GM18520 (cell line): ENCODE measurements at regions not wholly inside any gene's neighbourhood (a gene's known extent, or its start where the extent isn't known, plus 50 kb on each side); places are given as distances from the start of the nearest gene placed in this dataset.

Source experiments
- ATAC-seq: cut with Tn5 transposase; IDR thresholded peaks from one replicate; pipeline ENCODE4 v1.9.1; 2021; ENCODE audit not compliant: unreplicated experiment

DNA sequence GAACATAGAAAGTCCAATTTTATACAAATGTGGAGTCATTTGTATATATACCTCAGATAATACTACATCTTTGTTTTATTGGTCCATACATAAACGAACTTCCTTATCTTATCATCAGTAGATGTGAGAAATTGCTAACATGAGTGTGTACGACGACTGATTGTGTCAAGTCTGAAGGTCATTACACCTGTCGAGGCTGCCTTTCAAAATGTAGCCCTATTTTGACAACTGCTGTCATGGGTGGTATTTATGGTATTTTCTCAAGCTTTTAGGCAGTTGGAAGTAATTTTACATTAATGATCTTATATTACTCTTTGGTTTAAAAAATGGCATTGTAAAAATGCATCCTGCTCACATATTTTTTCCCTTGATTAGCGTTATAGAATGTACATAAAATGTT lies 183.7 kb upstream of the DNAJC19 start:
- no peak for ATAC-seq

DNA sequence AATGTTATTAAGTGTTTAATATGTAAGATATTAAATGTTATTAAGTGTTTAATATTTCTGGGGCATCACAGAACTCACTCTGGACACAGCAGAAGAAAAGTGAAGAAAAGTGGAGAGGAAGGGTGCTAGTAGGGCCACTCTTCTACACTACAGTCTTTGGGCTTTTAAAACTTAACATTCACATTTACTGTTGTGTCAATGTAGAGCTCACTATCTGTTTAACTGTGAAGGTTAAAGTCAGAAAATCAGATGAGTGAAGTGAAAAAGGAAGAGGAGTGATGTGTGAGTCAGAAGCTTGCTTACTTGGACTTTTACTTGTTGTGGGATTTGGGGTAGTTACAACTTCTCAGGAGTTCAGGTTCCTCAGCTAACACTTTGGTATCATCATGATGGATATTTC lies 145.3 kb upstream of the DNAJC19 start:
- no peak for ATAC-seq

DNA sequence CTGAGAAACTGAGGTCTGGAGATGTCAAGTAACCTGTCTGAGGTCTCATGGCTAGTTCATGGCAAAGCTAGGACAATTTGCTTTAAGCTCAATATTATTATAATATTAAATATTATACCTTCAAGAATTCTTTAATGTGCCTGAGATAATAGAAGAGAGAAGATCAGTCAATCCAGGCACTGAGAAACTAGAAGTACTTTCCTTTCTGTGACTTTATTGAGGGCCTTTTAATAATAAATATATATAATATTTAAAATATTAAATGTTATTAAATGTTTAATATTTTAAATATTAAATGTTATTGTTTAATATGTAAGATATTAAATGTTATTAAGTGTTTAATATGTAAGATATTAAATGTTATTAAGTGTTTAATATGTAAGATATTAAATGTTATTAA lies 144.3 kb upstream of the DNAJC19 start:
- ATAC-seq = no peak

DNA sequence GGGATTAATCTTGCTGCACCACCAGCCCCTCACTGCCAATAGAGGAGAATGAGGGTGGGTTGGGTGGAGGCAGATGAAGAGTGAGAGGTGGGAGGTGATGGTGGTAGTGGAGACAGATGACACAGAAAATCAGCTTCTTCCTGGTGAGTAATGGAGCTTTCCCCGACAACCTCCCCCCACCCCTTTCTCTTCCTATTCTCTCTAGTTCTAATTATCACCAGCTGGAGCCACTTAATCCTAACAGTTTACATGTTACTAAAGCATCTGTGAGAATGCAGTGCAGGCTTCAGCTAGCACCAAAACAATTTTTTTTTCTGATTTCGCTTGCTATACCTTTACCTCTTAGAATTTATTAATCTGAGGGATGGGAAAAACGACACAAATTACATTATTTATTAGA lies 116.1 kb upstream of the DNAJC19 start:
- no peak for ATAC-seq

DNA sequence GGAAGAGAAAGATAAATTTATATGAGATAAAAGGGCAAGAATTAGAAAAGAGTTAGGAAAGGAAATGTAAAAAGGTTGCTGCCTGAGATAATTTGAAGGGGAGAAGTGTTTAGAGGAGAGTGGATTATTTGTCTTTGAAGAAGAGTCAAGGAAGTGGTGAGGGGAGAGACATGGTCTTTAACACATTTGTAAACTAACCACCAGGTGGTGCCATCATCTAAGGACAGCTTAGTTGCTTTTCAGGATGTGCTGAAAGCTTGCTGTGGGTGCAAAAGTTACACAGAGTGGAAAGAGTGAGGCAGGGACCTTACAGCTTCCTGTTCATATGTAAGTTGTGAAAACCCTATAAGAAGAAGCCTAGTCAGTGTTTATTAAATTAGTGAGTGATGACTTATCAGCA lies 114.1 kb upstream of the DNAJC19 start:
- ATAC-seq = no peak

DNA sequence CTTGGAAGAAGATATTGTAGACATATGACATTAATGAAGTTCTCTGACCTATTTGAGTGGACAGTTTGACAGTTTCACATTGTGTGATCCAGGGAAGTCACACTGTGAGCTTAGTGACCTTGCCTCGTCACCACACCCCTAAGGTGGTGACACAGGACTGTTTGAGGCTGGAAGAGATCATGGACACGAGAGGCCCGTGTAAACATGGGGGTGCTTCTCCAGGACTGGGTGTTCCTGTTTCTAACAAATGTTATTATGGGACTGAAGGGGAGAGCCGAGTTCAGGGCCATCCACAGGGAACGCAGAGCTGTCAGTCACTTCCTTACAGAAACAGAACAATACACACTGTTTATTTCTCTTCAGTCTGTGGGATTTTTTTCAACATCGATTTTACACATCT lies 96.5 kb upstream of the DNAJC19 start:
- ATAC-seq = no peak

DNA sequence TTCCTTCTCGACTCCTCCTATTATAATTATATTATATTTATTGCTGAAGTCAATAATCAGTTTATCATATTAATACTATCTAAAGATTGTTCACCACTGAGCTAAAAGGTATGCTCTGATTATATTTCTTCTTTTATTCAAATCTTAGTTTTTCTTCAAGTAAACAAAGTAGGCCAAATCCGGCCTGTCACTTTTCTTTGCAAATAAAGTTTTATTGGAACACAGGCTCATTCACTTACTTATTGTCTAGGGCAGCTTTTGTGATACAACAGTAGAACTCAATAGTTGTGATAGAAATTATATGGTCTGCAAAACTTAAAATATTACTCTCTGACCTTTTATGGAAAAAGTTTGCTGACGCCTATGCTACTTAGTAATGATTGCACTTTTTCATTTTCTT lies 92.4 kb upstream of the DNAJC19 start:
- no peak for ATAC-seq

DNA sequence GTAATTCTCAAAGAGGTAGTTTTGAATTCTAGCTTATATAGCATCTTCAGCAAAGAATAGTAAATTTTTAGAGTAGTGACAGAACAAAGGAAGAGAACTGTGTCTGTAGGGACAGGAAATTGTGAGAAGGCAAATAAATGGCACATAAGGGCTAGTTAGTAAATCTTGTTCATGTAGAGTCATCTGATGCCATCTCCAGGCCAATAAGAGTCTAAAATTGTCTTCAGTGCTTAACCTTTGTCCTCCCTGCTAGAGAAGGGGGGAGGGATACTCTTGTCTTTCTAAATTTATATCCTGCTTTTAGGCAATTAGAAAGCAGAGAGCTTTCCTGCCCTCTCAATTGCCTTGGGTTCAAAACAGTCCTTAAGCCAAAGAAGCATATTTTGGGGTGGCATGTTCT lies 87.0 kb upstream of the DNAJC19 start:
- ATAC-seq = no peak

DNA sequence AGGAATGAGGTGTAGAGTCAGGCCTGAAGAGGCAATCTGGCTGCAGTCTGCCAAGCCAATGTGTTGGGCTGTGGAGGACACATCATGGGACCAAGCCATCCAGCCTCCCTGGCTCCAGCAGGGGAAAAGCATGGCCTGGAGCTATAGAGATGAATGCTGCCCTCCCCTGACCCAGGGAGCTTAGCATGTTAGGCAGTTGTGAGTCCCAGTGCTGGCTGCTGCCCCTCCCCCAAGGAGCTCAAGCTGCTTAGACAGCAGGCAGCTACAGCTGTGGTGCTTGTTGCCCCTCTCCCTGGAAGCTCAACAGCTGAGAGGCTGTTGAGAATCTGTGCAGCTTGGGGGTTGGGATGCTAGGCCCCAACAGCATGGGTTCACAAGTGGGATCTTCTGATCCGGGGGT lies 85.6 kb upstream of the DNAJC19 start:
- ATAC-seq = no peak

DNA sequence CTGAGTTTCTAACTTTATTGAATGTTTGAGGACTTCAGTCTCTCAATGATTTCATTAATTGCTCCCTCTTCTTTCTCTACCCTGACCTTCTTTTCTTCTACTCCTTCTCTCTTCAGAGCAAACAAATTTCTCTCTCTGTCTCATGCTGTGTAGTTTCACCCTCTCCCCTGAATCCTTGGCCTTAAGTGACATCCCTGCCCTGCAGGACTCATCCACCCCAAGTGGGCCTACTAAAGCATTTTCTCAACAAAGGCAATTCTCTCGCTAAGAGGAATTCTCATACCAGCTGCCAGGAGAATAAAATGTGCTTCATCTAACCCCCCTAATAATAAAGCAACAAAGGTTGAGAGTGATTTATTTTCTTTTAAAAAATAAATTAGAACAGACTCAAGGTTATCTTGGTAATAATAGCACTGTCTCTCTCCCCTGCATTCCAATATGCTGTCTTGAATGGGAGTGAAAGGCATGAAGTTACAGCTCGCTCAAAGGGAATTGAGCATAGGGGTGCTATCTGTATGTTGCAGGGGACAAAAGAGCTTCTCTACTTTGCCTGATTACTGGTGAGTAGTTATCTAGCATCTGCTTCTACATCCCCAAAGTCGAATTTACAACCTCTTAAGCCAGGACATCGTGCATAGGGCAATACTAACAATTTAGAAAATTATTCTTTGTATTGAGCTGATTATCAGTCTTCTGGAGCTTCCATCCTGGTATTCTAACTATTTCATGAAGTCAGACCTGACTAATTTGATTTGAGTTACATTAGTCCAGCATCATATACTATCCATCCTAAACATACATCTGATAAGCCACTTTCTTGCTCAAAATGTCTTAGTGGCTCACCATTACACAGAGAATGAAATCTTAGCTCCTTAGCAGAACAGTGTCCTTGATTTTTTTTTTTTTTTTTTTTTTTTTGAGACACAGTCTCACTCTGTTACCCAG lies 76.9 kb upstream of the DNAJC19 start:
- ATAC-seq = no peak

DNA sequence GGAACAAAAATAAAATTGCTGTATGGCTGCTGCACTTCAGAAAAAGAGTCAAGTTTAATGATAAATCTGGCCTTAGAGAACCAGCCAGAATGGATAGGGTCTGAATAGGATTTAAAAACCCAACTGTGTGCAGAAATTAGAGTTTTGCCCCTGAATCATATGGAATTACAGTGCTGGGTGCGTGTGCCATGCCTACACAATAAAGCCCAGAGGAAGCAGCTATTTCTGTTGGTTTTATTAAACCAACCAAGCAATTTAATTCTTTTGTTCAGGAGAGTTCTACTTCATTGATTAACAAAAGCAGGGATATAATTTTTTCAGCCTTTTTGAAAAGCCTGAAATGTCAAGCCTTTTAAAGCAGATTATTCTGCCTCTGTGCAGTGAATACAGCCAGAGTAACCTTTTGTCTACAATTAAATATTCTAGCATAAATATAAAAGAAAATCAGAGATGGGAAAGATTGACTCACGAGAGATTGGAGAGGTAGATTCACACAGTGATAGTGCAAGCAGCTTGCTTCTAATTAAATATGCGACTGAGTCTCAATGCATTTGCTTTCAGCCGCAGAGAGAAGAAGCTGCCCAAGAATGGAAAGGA lies 66.7 kb upstream of the DNAJC19 start:
- no peak for ATAC-seq

DNA sequence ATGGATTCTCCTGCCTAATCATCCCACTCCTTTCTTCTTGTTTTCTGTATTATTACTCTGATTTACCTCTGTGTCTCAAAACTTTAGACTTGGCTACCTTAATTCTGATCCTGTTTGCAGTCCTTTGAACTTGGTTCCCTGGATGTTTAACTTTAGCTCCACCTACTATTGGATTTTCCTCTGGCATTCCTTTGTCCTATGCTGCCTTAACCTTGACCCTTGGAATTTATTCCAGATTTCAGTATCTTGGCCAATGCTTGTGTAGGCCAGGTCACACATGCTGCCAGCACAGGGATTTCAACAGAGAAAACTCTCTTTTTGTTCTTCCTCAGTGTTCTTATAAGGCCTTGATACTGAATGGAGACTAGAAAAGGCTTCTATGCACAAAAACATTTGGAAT lies 65.0 kb upstream of the DNAJC19 start:
- ATAC-seq = no peak

DNA sequence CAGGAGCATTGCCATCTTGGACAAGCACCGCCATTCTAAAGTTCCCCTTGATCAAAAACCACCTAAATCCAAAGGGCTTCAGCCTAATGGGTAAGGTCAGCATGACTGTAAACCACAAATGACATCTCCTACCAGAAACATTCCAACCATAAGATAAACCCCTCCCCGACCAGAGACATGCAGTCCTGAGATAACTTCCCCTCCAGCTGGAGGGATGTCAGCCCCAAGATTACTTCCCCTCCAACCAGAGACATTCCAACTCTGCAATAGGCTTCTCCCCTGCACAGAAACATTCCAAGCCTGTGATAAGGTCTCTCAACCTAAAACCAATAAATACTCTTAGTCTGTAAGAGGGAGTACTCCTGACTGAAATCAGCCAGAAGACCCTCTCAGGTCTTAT lies 62.7 kb upstream of the DNAJC19 start:
- no peak for ATAC-seq

DNA sequence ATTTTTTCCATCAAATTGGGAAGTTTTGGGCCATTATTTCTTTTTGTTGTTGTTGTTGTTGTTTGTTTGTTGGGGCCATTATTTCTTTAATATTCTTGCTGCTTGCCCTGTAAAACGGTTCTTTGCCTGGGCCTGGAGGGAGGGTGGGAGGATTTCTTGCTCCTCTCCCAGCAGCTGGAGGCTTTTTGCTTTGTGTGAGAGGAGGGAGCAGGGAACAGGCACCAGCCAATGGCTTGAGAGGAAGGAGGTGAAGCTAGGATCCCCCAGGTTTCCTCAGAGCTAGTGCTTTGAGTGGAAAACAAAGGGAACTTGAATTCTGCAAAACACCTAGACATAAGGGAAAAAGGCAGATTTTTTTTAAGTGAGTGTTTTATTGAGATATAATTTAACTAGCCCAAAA lies 61.2 kb upstream of the DNAJC19 start:
- no peak for ATAC-seq

DNA sequence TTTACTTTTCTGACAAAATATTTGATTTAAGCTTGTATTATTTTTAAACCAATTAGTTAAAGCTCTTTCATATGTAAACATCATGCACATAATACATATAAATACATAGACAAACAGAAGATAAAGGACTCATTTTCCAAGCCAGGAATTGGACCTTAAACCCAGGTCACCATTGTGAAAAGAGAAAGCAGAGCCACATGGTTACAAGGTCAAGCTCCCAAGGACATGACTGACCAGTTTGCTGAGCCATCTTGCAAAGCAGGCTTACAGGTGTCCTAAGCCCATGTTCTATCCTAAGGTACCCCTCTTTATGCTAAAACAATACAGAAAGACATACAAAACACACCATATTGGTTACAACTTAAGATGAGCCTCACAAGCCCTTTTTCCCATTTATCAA lies 50.5 kb upstream of the DNAJC19 start:
- no peak for ATAC-seq
